Middle frontal gyrus (tissue), 1 donor: ENCODE measurements at regions not wholly inside any gene's neighbourhood (a gene's known extent, or its start where the extent isn't known, plus 50 kb on each side); places are given as distances from the start of the nearest gene placed in this dataset.
A peak's percentile ranks its signal among the peaks of the same experiment; 100 is the strongest.

ENCODE experiments used
- DNase-seq: peaks from one replicate; pipeline ENCODE4 v3.0.0-alpha.2; 2015; ENCODE audit warnings: low spot score; ENCODE audit errors: extremely low spot score

- DNase-seq: no peak
These were observed 1099.2 kb downstream of the CDH18 start for GRCh38 chr5:18888821-18889220.

DNA sequence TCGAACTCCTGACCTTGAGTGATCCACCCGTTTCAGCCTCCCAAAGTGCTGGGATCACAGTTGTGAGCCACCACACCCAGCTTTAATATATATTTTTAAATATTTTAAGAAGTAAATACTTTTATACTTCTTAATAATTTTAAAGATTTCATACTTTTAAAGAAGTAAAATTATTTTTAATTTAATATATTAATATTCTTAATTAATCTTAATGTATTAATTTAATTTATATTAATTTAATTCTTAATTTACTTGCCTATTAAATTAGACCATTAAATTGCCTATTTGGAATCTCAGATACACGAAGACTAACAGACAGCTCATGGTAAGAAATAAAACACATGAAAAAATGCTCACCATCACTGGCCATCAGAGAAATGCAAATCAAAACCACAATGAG, 1087.4 kb downstream of the CDH18 start:
- no peak for DNase-seq

DNA sequence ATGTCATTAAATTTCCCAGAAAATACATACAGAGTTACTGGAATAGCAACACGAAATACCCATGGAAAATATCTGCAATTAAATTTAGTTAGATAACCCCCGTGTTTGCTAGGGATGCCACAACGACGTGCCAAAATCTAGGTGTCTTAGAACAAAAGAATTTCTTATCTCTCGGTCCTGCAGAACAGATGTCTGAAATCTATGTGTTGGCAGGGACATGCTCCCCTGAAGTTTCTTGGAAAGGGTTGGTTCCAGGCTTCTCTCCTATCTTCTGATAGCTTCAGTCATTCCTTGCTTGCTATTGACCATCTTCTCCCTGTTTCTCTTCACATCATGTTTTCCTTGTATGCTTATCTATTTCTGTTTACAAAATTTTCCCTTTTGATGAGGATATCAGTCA, 1067.0 kb downstream of the CDH18 start:
- DNase-seq: no peak

GRCh38 chr5:18932081-18932480, 1055.9 kb downstream of the CDH18 start:
- DNase-seq: no peak

DNA sequence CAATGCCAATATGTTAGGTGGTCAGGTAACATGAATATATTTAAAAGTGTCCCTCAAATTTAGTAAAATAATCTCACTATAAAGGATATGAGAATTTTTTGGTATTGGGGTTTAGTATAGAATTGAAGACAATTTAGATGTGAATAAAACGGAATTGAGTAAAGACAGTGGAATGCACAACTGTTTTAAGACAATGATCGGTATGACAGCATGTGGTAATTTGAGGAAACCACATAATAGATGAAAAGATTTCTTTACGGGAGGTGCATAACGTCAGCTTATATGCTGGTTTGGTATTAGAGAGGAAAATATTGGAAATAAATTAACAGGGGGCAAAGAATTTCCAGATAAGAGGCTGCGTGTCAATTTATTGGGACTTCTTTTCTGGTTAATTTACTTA, 1043.2 kb downstream of the CDH18 start:
- DNase-seq: no peak

GRCh38 chr5:18954239-18954638, 1033.8 kb downstream of the CDH18 start:
- DNase-seq: no peak

DNA sequence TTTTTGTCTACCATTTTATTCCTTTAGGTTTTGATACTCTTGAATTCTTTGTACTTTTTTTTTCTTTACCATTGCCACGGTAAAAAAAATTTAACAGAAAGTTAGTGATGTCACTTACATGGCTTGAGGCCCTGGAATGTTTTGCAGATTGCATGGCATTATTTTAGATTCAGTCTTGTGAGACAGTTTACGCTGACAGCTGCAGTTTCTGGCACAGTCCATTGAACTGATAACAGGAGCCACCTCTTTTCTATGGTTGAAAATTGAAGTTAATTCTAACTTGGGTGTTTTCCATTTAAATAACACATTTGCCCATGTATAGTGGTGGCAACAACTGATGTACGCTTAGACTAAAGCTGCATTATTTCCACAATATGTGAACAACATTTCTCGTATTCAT, 1028.5 kb downstream of the CDH18 start:
- DNase-seq: no peak

- DNase-seq: peak; percentile 20
These were observed 1026.8 kb downstream of the CDH18 start for GRCh38 chr5:18961234-18961633.

DNA sequence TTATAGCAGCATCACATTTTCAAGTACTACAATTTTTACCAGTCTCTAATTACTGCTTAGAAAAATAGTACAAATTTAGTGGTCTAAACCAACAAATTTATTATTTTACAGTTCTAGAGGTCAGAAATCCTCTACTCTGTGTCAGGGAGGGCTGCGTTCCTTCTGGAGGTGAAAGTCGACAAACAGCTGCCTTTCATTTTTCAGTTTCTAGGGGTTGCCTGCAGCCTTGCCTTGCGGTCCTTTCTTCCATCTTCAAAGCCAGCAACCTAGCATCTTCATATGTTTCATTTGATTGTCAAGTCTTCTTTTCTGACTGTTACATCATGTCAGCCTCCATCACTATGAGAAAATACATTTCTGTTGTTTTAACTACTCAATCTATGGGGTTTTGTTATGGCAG, 1022.1 kb downstream of the CDH18 start:
- DNase-seq: no peak

- DNase-seq: no peak
These were observed 1020.4 kb downstream of the CDH18 start for GRCh38 chr5:18967637-18968036.

DNA sequence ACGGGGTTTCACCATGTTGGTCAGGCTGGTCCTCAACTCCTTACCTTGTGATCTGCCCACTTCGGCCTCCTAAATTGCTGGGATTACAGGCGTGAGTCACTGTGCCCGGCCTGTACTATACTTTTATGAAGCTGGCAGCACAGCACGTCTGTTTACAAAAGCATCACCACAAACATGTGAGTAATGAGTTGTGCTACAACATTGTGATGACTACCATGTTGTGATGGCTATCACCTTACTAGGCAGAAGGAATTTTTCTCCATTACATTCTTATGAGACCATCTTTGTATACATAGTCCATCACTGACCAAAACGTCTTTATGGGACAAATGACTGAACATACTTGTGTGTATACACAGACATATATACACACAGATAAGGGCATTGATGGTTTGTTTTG, 1019.0 kb downstream of the CDH18 start:
- no peak for DNase-seq

DNA sequence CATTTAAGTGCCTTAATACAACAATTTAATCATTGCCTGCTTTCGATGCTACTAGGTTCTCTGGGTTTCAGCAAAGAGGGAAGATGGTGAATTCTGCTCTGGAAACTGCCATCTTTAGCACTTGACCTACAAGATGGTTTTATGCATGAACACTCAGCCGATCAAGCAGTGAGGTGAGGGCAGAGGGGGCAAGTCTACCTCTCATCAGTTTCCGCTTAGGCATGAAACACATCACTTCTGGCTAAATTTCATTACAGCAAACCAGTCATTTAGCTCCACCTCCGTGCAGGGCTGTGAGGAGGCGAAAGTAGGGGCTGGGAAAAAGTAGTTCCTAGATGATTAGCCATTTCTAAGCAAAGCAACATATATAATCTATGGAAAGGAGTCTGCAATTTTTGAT, 1018.0 kb downstream of the CDH18 start:
- DNase-seq: no peak

DNA sequence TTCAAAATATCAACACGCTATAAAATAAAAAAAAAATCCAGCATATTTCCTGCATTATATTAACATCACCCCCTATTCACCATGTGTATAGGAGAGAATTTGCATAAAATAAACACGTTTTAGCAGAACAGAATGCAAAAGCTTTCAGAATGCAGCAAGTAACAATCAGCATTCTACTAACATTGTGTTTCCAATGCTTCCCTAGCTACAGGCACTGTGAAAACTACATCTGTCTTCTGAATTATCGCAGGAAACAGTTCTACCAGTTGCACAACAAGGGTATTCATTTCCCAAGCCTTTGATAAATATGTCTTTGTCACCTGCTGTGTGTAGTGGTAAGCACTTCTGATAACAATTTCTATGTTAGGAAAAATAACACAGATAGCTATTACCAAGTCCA, 1015.8 kb downstream of the CDH18 start:
- no peak for DNase-seq

- DNase-seq: no peak
These were observed 1012.4 kb downstream of the CDH18 start for GRCh38 chr5:18975624-18976023.

DNA sequence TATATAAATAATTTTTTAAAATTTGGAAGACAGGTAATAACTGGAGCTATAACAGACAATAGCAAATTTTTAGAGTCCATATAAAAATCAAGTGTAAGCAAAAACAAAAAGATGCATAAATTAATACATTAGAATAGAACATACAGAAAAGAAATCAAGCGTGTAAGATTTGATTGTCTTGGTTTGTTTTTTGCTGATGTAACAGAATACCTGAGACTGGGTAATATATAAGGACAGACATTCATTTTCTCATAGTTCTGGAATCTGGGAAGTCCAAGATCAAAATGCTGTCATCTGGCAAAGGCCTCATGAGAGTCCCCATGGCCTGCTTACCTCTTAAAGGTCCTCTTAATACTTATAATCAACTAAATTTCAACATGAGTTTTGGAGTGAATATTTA, 1010.1 kb downstream of the CDH18 start:
- no peak for DNase-seq

DNA sequence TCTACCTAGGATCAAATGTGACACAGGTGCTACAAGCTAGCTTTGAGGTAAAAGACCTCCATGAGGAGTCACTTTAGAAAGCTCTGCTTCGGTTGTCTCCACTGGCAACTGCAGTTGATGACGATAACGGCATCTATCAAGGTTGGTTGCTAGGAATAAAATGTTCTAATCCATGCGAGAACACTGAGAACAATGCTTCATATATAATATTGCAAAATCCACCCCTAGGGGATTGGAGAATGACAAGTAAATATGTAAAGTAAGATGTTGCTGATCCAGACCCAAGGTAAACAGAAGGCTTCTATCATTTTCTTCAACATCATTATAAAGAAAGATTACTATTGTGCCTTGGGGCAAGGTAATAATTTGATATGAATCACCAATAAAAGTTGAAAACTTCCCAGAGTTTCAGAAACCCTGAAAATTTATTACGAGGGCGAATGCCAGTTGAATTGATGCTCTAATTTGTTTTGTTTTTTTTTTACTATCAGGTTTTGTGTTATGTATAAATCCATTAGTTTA, 1003.4 kb downstream of the CDH18 start:
- DNase-seq: no peak

DNA sequence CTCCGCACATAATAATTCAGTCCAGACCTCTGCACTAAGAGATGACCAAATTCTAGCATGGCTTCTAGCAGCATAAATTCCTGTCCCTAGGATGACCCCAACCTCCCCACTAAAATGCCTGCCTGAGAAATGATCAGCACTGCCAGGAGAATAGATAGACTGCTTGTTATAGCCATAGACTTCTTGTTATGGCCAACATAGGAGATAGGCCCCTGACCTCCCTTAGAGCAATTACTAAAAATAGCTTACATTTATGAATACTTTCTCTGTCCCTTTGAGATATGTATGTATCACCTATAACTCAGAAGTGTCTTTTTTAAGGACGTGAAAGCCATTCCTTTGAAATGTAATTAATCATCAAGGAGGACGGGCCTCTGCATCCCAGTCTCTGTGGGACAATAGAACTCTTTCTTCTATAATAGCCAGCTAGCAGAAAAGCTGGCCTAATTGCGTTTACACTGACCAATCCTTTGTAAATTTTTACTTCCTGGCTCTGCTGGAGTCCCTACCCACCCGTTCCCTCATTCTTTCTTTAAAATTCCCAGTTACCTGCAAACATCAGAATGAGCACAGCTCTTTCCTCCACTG, 1002.7 kb downstream of the CDH18 start:
- no peak for DNase-seq

DNA sequence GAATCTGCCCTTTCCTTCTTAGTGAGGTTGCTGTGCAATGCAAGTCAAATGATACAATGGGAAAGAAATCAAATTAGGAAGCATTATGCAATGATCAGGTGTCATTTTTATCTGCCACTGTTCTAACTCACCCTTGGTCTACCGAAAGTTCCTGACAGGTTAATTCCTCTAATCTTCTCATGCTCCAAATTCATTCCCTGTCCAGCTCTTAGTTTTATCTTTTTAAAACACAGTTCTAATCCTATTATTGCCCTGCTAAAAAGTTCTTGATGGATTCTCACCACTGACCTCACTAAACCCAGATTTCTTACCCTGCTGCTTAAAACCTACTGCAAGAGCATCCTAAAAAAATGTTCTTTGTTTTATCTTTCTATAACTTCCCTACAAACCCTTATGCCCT, 1000.9 kb downstream of the CDH18 start:
- DNase-seq: no peak

- DNase-seq: no peak
These were observed 997.1 kb downstream of the CDH18 start for GRCh38 chr5:18990852-18991251.

DNA sequence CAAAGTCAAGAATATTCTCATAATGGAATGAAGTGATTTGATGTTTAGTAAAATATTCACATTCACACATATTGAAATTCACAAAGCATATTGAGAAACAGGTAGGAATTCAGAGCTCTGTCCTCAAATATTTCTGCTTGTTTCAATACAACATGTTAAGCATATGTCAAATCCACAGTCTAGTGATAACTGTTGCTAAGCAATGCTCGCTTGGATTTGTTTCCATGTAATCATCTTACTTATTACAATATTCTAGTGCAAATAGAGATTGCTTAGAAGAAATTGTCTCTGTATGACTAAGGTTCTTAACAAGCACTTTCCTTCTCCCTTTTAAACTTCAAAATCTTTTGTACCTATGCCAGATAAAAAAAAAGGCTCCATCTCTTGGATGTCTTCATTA, 995.7 kb downstream of the CDH18 start:
- no peak for DNase-seq

DNA sequence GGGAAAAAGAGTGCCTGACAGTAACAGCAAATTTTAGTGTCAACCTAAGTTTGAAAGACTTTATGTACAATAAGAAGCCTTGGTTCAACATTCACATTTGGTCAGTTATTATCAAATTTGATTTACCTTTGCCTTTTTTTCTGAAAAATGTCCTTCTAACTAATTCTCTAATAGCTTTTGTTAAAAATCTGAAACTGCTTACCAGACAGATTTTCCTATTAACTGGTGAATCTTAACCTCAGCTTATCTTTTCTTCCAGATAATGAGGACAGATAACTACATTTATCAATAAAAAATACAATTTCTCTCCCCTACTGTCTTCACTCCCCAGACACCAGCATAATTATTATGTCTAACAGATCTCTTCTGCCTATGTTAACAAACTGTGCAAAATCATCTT, 988.5 kb downstream of the CDH18 start:
- DNase-seq: no peak

DNA sequence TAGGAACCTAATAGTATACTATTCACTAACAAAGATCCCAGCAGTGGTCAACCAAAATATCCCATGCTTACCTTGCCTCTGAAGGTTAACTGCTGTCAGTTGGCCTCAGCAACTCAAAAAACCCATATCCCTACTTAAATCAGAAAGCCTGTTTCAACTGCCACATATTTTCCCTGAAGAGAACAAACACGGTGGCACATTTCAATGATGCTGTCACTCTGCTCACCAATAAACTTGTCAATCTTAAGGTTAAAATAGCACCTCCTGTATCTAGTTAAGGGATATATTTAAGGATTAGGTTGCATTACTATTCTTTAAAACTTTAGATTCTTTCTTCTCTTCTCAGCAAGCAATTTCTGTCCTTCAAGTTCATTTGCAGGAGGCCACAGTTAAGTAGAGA, 986.9 kb downstream of the CDH18 start:
- DNase-seq: no peak

- DNase-seq: no peak
These were observed 986.5 kb downstream of the CDH18 start for GRCh38 chr5:19001539-19001938.

- no peak for DNase-seq
These were observed 985.9 kb downstream of the CDH18 start for GRCh38 chr5:19002111-19002510.
